ENCODE measurements at regions not wholly inside any gene's neighbourhood (a gene's known extent, or its start where the extent isn't known, plus 50 kb on each side); places are given as distances from the start of the nearest gene placed in this dataset.
"Not testable (repeated sequence)": the region's sequence is repeated elsewhere in the genome, so short reads cannot be mapped to it uniquely, and the experiment has no call there.

GRCh38 chr3:89554587-89554986 is 447.2 kb downstream of the EPHA3 start:
- TF ChIP-seq CTCF (conservative IDR thresholded peaks at IDR 0.05); EZH2 (IDR thresholded peaks at IDR 0.05; ENCODE audit: low read depth): not testable (repeated sequence)
